Stimulated activated naive CD8-positive, alpha-beta T cell treated with anti-CD3 and anti-CD28 coated beads, Interleukin-15, amount 100 ng/mL, for 72 hours (primary cell): ENCODE measurements at regions not wholly inside any gene's neighbourhood (a gene's known extent, or its start where the extent isn't known, plus 50 kb on each side); places are given as distances from the start of the nearest gene placed in this dataset.

ENCODE experiments used
- ATAC-seq: fragments of 150-1000 bp; cut with Tn5 transposase; 2 replicates; pipeline ENCODE4 v1.10.0; 2021; ENCODE audit warnings: mild to moderate bottlenecking, moderate library complexity
- DNase-seq, 2 donors: peaks; one replicate each; pipeline ENCODE4 v3.0.0; 2021 to 2022
- H3K27ac Mint-ChIP-seq, 2 donors: one replicate each; pipeline ENCODE4 v1.8.0; 2022; ENCODE audit warnings: mild to moderate bottlenecking in 2 of 2, mixed read lengths in 2 of 2, moderate library complexity in 2 of 2
- H3K27me3 Mint-ChIP-seq: one replicate; pipeline ENCODE4 v1.8.0; 2022; ENCODE audit warnings: mixed read lengths
- H3K4me1 Mint-ChIP-seq: one replicate; pipeline ENCODE4 v1.8.0; 2022; ENCODE audit warnings: mild to moderate bottlenecking, mixed read lengths
- H3K4me3 Mint-ChIP-seq, 2 donors: one replicate each; pipeline ENCODE4 v1.8.0; 2022; ENCODE audit warnings: mild to moderate bottlenecking in 2 of 2, mixed read lengths in 2 of 2, moderate library complexity in 1 of 2
- H3K9me3 Mint-ChIP-seq, 2 donors: one replicate each; pipeline ENCODE4 v1.8.0; 2022; ENCODE audit warnings: mixed read lengths in 2 of 2

GRCh38 chr4:156185514-156186055 lies 231.9 kb upstream of the CTSO start:
- H3K27me3 Mint-ChIP-seq: no peaks in the 10 kb centered on the region
- H3K9me3 Mint-ChIP-seq: no peaks in the 10 kb centered on the region
- ATAC-seq: no peak
- DNase-seq: no peak
- H3K4me3 Mint-ChIP-seq: no peak overlapping the region
- H3K27ac Mint-ChIP-seq: no peak overlapping the region
- H3K4me1 Mint-ChIP-seq: no peaks in the 10 kb centered on the region

- no peaks in the 10 kb centered on the region for H3K4me1 Mint-ChIP-seq
- no peak for ATAC-seq
Observed at GRCh38 chr4:156182269-156182668, 228.6 kb upstream of the CTSO start.

GRCh38 chr4:156177941-156178340 lies 224.3 kb upstream of the CTSO start:
- ATAC-seq (no peak), DNase-seq (no peak)
- Mint-ChIP-seq H3K27me3 (no peaks in the 10 kb centered on the region), H3K4me1 (no peaks in the 10 kb centered on the region), H3K9me3 (peaks cover 0 to under 1% of the 10 kb centered on the region in 2 donors), H3K27ac (no peak overlapping the region), H3K4me3 (no peak overlapping the region)

More at GRCh38 chr4:156182269-156182668, 228.6 kb upstream of the CTSO start:
- no peak overlapping the region for H3K4me3 Mint-ChIP-seq
- H3K9me3 Mint-ChIP-seq: no peaks in the 10 kb centered on the region
- H3K27ac Mint-ChIP-seq: no peak overlapping the region
- H3K27me3 Mint-ChIP-seq: no peaks in the 10 kb centered on the region
- no peak for DNase-seq

GRCh38 chr4:156176896-156177295 lies 223.2 kb upstream of the CTSO start:
- Mint-ChIP-seq H3K4me1 (no peaks in the 10 kb centered on the region), H3K4me3 (no peak overlapping the region), H3K27me3 (no peaks in the 10 kb centered on the region), H3K9me3 (peaks cover 0 to 8% of the 10 kb centered on the region in 2 donors), H3K27ac (no peak overlapping the region)
- DNase-seq (no peak), ATAC-seq (no peak)

GRCh38 chr4:156173937-156174336 lies 220.3 kb upstream of the CTSO start:
- no peak for ATAC-seq
- no peak overlapping the region for H3K4me3 Mint-ChIP-seq
- DNase-seq: no peak
- H3K9me3 Mint-ChIP-seq: peaks cover 0 to 8% of the 10 kb centered on the region in 2 donors
- H3K4me1 Mint-ChIP-seq: no peaks in the 10 kb centered on the region
- H3K27ac Mint-ChIP-seq: no peak overlapping the region
- H3K27me3 Mint-ChIP-seq: no peaks in the 10 kb centered on the region

- H3K27ac Mint-ChIP-seq: no peak overlapping the region
- H3K9me3 Mint-ChIP-seq: peaks cover 0 to 8% of the 10 kb centered on the region in 2 donors
- H3K27me3 Mint-ChIP-seq: no peaks in the 10 kb centered on the region
- DNase-seq: no peak
- no peak for ATAC-seq
- H3K4me3 Mint-ChIP-seq: no peak overlapping the region
- no peaks in the 10 kb centered on the region for H3K4me1 Mint-ChIP-seq
Observed at GRCh38 chr4:156173486-156173885, 219.8 kb upstream of the CTSO start.

GRCh38 chr4:156169861-156170260 lies 216.2 kb upstream of the CTSO start:
- H3K4me3 Mint-ChIP-seq: no peak overlapping the region
- no peaks in the 10 kb centered on the region for H3K4me1 Mint-ChIP-seq
- no peak overlapping the region for H3K27ac Mint-ChIP-seq
- no peak for ATAC-seq
- H3K9me3 Mint-ChIP-seq: peaks cover 0 to 8% of the 10 kb centered on the region in 2 donors
- H3K27me3 Mint-ChIP-seq: no peaks in the 10 kb centered on the region
- no peak for DNase-seq

GRCh38 chr4:156169011-156169410 lies 215.3 kb upstream of the CTSO start:
- DNase-seq: no peak
- Mint-ChIP-seq H3K27me3 (no peaks in the 10 kb centered on the region), H3K4me1 (no peaks in the 10 kb centered on the region), H3K4me3 (no peak overlapping the region), H3K27ac (no peak overlapping the region), H3K9me3 (peaks cover 0 to 8% of the 10 kb centered on the region in 2 donors)
- no peak for ATAC-seq

- no peak for ATAC-seq
- Mint-ChIP-seq H3K4me3 (no peak overlapping the region), H3K27me3 (no peaks in the 10 kb centered on the region), H3K4me1 (no peaks in the 10 kb centered on the region), H3K9me3 (peaks cover 0 to 8% of the 10 kb centered on the region in 2 donors), H3K27ac (no peak overlapping the region)
- DNase-seq: no peak
Observed at GRCh38 chr4:156168288-156168687, 214.6 kb upstream of the CTSO start.

GRCh38 chr4:156158747-156159146 lies 205.1 kb upstream of the CTSO start:
- no peaks in the 10 kb centered on the region for H3K27me3 Mint-ChIP-seq
- H3K9me3 Mint-ChIP-seq: no peaks in the 10 kb centered on the region
- no peak overlapping the region for H3K27ac Mint-ChIP-seq
- H3K4me1 Mint-ChIP-seq: no peaks in the 10 kb centered on the region
- DNase-seq (no peak), ATAC-seq (no peak)
- no peak overlapping the region for H3K4me3 Mint-ChIP-seq

GRCh38 chr4:156154978-156155377 lies 201.3 kb upstream of the CTSO start:
- no peak for ATAC-seq
- Mint-ChIP-seq H3K4me1 (no peaks in the 10 kb centered on the region), H3K9me3 (peaks cover 0 to 11% of the 10 kb centered on the region in 2 donors), H3K4me3 (no peak overlapping the region), H3K27me3 (no peaks in the 10 kb centered on the region), H3K27ac (no peak overlapping the region)
- no peak for DNase-seq

- Mint-ChIP-seq H3K27me3 (no peaks in the 10 kb centered on the region), H3K27ac (no peak overlapping the region), H3K9me3 (no peaks in the 10 kb centered on the region), H3K4me3 (no peak overlapping the region), H3K4me1 (no peaks in the 10 kb centered on the region)
- no peak for DNase-seq
- ATAC-seq: no peak
Observed at GRCh38 chr4:156146571-156146970, 192.9 kb upstream of the CTSO start.

- H3K9me3 Mint-ChIP-seq: no peaks in the 10 kb centered on the region
- H3K4me1 Mint-ChIP-seq: no peaks in the 10 kb centered on the region
- no peak for DNase-seq
- ATAC-seq: no peak
- no peak overlapping the region for H3K27ac Mint-ChIP-seq
- no peak overlapping the region for H3K4me3 Mint-ChIP-seq
- H3K27me3 Mint-ChIP-seq: no peaks in the 10 kb centered on the region
Observed at GRCh38 chr4:156144961-156145360, 191.3 kb upstream of the CTSO start.

GRCh38 chr4:156138781-156139280 lies 185.2 kb upstream of the CTSO start:
- Mint-ChIP-seq H3K4me1 (no peaks in the 10 kb centered on the region), H3K9me3 (peaks cover 0 to 1% of the 10 kb centered on the region in 2 donors), H3K27ac (no peak overlapping the region), H3K4me3 (no peak overlapping the region), H3K27me3 (no peaks in the 10 kb centered on the region)
- DNase-seq (no peak), ATAC-seq (no peak)

GRCh38 chr4:156137679-156138473 lies 184.2 kb upstream of the CTSO start:
- DNase-seq (no peak), ATAC-seq (no peak)
- H3K27me3 Mint-ChIP-seq: no peaks in the 10 kb centered on the region
- no peaks in the 10 kb centered on the region for H3K4me1 Mint-ChIP-seq
- no peak overlapping the region for H3K4me3 Mint-ChIP-seq
- H3K27ac Mint-ChIP-seq: no peak overlapping the region
- peaks cover 0 to 7% of the 10 kb centered on the region in 2 donors for H3K9me3 Mint-ChIP-seq

- ATAC-seq: no peak
Observed at GRCh38 chr4:156132196-156132595, 178.5 kb upstream of the CTSO start.

More at GRCh38 chr4:156132196-156132595, 178.5 kb upstream of the CTSO start:
- H3K27ac Mint-ChIP-seq: no peak overlapping the region
- H3K4me3 Mint-ChIP-seq: no peak overlapping the region
- no peaks in the 10 kb centered on the region for H3K4me1 Mint-ChIP-seq
- no peaks in the 10 kb centered on the region for H3K27me3 Mint-ChIP-seq
- H3K9me3 Mint-ChIP-seq: peaks cover 6 to 7% of the 10 kb centered on the region in 2 donors
- no peak for DNase-seq
